ENCODE measurements at regions not wholly inside any gene's neighbourhood (a gene's known extent, or its start where the extent isn't known, plus 50 kb on each side); places are given as distances from the start of the nearest gene placed in this dataset.
A peak's percentile ranks its signal among the peaks of the same experiment; 100 is the strongest.

GRCh38 chr1:229079016-229079595 lies 191.8 kb upstream of the RAB4A start:
- no peak overlapping the region for H3K4me3 ChIP-seq (ENCODE audit: low read length)
- peaks cover 4% of the 10 kb centered on the region for H3K4me1 ChIP-seq (ENCODE audit: control insufficient read depth, insufficient read depth, low read length)
- H3K9me3 ChIP-seq (ENCODE audit: control insufficient read depth, low read length), result peaks cover 38% of the 10 kb centered on the region
- DNase-seq (ENCODE audit: low read depth), result no peak
- peaks cover 6% of the 10 kb centered on the region for H3K27me3 ChIP-seq (replicated peaks; ENCODE audit: control insufficient read depth, insufficient read depth, low read length)
- no peak overlapping the region for H3K9ac ChIP-seq (ENCODE audit: low read length)
- H3K36me3 ChIP-seq (ENCODE audit: control insufficient read depth, insufficient read depth, low read length, severe bottlenecking), result no peaks in the 10 kb centered on the region

- H3K9ac ChIP-seq (ENCODE audit: low read length), result no peak overlapping the region
- peaks cover 11% of the 10 kb centered on the region for H3K4me1 ChIP-seq (ENCODE audit: control insufficient read depth, insufficient read depth, low read length)
- no peaks in the 10 kb centered on the region for H3K36me3 ChIP-seq (ENCODE audit: control insufficient read depth, insufficient read depth, low read length, severe bottlenecking)
- peaks cover 46% of the 10 kb centered on the region for H3K9me3 ChIP-seq (ENCODE audit: control insufficient read depth, low read length)
- H3K4me3 ChIP-seq (ENCODE audit: low read length), result no peak overlapping the region
- no peak for DNase-seq (ENCODE audit: low read depth)
- H3K27me3 ChIP-seq (replicated peaks; ENCODE audit: control insufficient read depth, insufficient read depth, low read length), result peaks cover 6% of the 10 kb centered on the region
Measured at GRCh38 chr1:229080361-229080760, 190.6 kb upstream of the RAB4A start.

- Histone ChIP-seq H3K9ac (ENCODE audit: low read length) (peak overlapping the region; percentile 31), H3K4me1 (ENCODE audit: control insufficient read depth, insufficient read depth, low read length) (peaks cover 32% of the 10 kb centered on the region), H3K36me3 (ENCODE audit: control insufficient read depth, insufficient read depth, low read length, severe bottlenecking) (no peaks in the 10 kb centered on the region)
Measured at GRCh38 chr1:229085291-229085690, 185.6 kb upstream of the RAB4A start.

GRCh38 chr1:229086091-229086490 lies 184.8 kb upstream of the RAB4A start:
- Histone ChIP-seq H3K9me3 (ENCODE audit: control insufficient read depth, low read length) (peaks cover 34% of the 10 kb centered on the region), H3K4me1 (ENCODE audit: control insufficient read depth, insufficient read depth, low read length) (peaks cover 32% of the 10 kb centered on the region), H3K4me3 (ENCODE audit: low read length) (no peak overlapping the region), H3K36me3 (ENCODE audit: control insufficient read depth, insufficient read depth, low read length, severe bottlenecking) (no peaks in the 10 kb centered on the region), H3K9ac (ENCODE audit: low read length) (peak overlapping the region; percentile 31), H3K27me3 (replicated peaks; ENCODE audit: control insufficient read depth, insufficient read depth, low read length) (peaks cover 2% of the 10 kb centered on the region)
- DNase-seq (ENCODE audit: low read depth), result no peak

More at GRCh38 chr1:229085291-229085690, 185.6 kb upstream of the RAB4A start:
- peak overlapping the region; percentile 22 for H3K4me3 ChIP-seq (ENCODE audit: low read length)
- H3K9me3 ChIP-seq (ENCODE audit: control insufficient read depth, low read length), result peaks cover 42% of the 10 kb centered on the region
- DNase-seq (ENCODE audit: low read depth), result no peak
- peaks cover 6% of the 10 kb centered on the region for H3K27me3 ChIP-seq (replicated peaks; ENCODE audit: control insufficient read depth, insufficient read depth, low read length)

- Histone ChIP-seq H3K27me3 (replicated peaks; ENCODE audit: control insufficient read depth, insufficient read depth, low read length) (peaks cover 4% of the 10 kb centered on the region), H3K4me1 (ENCODE audit: control insufficient read depth, insufficient read depth, low read length) (peaks cover 32% of the 10 kb centered on the region)
- no peak for DNase-seq (ENCODE audit: low read depth)
Measured at GRCh38 chr1:229086686-229087085, 184.2 kb upstream of the RAB4A start.

GRCh38 chr1:229087339-229087738 lies 183.6 kb upstream of the RAB4A start:
- no peak overlapping the region for H3K9ac ChIP-seq (ENCODE audit: low read length)
- no peak for DNase-seq (ENCODE audit: low read depth)
- H3K4me1 ChIP-seq (ENCODE audit: control insufficient read depth, insufficient read depth, low read length), result peaks cover 32% of the 10 kb centered on the region
- H3K4me3 ChIP-seq (ENCODE audit: low read length), result no peak overlapping the region
- H3K27me3 ChIP-seq (replicated peaks; ENCODE audit: control insufficient read depth, insufficient read depth, low read length), result peaks cover 7% of the 10 kb centered on the region
- peaks cover 26% of the 10 kb centered on the region for H3K9me3 ChIP-seq (ENCODE audit: control insufficient read depth, low read length)
- H3K36me3 ChIP-seq (ENCODE audit: control insufficient read depth, insufficient read depth, low read length, severe bottlenecking), result no peaks in the 10 kb centered on the region

More at GRCh38 chr1:229086686-229087085, 184.2 kb upstream of the RAB4A start:
- H3K4me3 ChIP-seq (ENCODE audit: low read length), result no peak overlapping the region
- no peaks in the 10 kb centered on the region for H3K36me3 ChIP-seq (ENCODE audit: control insufficient read depth, insufficient read depth, low read length, severe bottlenecking)
- H3K9me3 ChIP-seq (ENCODE audit: control insufficient read depth, low read length), result peaks cover 32% of the 10 kb centered on the region
- peak overlapping the region; percentile 30 for H3K9ac ChIP-seq (ENCODE audit: low read length)

GRCh38 chr1:229087906-229088305 lies 183.0 kb upstream of the RAB4A start:
- H3K27me3 ChIP-seq (replicated peaks; ENCODE audit: control insufficient read depth, insufficient read depth, low read length), result peaks cover 9% of the 10 kb centered on the region
- peaks cover 32% of the 10 kb centered on the region for H3K4me1 ChIP-seq (ENCODE audit: control insufficient read depth, insufficient read depth, low read length)
- no peak overlapping the region for H3K4me3 ChIP-seq (ENCODE audit: low read length)
- no peaks in the 10 kb centered on the region for H3K36me3 ChIP-seq (ENCODE audit: control insufficient read depth, insufficient read depth, low read length, severe bottlenecking)
- peaks cover 20% of the 10 kb centered on the region for H3K9me3 ChIP-seq (ENCODE audit: control insufficient read depth, low read length)
- no peak overlapping the region for H3K9ac ChIP-seq (ENCODE audit: low read length)
- no peak for DNase-seq (ENCODE audit: low read depth)

- Histone ChIP-seq H3K27me3 (replicated peaks; ENCODE audit: control insufficient read depth, insufficient read depth, low read length) (peaks cover 17% of the 10 kb centered on the region), H3K9ac (ENCODE audit: low read length) (no peak overlapping the region), H3K9me3 (ENCODE audit: control insufficient read depth, low read length) (peaks cover 12% of the 10 kb centered on the region), H3K4me1 (ENCODE audit: control insufficient read depth, insufficient read depth, low read length) (peaks cover 32% of the 10 kb centered on the region), H3K4me3 (ENCODE audit: low read length) (no peak overlapping the region), H3K36me3 (ENCODE audit: control insufficient read depth, insufficient read depth, low read length, severe bottlenecking) (no peaks in the 10 kb centered on the region)
- no peak for DNase-seq (ENCODE audit: low read depth)
Measured at GRCh38 chr1:229088711-229089110, 182.2 kb upstream of the RAB4A start.

- Histone ChIP-seq H3K9me3 (ENCODE audit: control insufficient read depth, low read length) (peaks cover 2% of the 10 kb centered on the region), H3K4me3 (ENCODE audit: low read length) (no peak overlapping the region), H3K27me3 (replicated peaks; ENCODE audit: control insufficient read depth, insufficient read depth, low read length) (peaks cover 18% of the 10 kb centered on the region), H3K4me1 (ENCODE audit: control insufficient read depth, insufficient read depth, low read length) (peaks cover 34% of the 10 kb centered on the region), H3K9ac (ENCODE audit: low read length) (no peak overlapping the region), H3K36me3 (ENCODE audit: control insufficient read depth, insufficient read depth, low read length, severe bottlenecking) (no peaks in the 10 kb centered on the region)
- no peak for DNase-seq (ENCODE audit: low read depth)
Measured at GRCh38 chr1:229089586-229090208, 181.2 kb upstream of the RAB4A start.

- Histone ChIP-seq H3K4me3 (ENCODE audit: low read length) (no peak overlapping the region), H3K4me1 (ENCODE audit: control insufficient read depth, insufficient read depth, low read length) (peaks cover 20% of the 10 kb centered on the region), H3K9me3 (ENCODE audit: control insufficient read depth, low read length) (no peaks in the 10 kb centered on the region), H3K9ac (ENCODE audit: low read length) (no peak overlapping the region), H3K27me3 (replicated peaks; ENCODE audit: control insufficient read depth, insufficient read depth, low read length) (peaks cover 25% of the 10 kb centered on the region), H3K36me3 (ENCODE audit: control insufficient read depth, insufficient read depth, low read length, severe bottlenecking) (no peaks in the 10 kb centered on the region)
- no peak for DNase-seq (ENCODE audit: low read depth)
Measured at GRCh38 chr1:229091721-229092136, 179.2 kb upstream of the RAB4A start.

GRCh38 chr1:229092377-229093237 lies 178.3 kb upstream of the RAB4A start:
- no peak for DNase-seq (ENCODE audit: low read depth)
- H3K9me3 ChIP-seq (ENCODE audit: control insufficient read depth, low read length), result no peaks in the 10 kb centered on the region
- no peak overlapping the region for H3K4me3 ChIP-seq (ENCODE audit: low read length)
- peaks cover 34% of the 10 kb centered on the region for H3K27me3 ChIP-seq (replicated peaks; ENCODE audit: control insufficient read depth, insufficient read depth, low read length)
- H3K9ac ChIP-seq (ENCODE audit: low read length), result no peak overlapping the region
- no peaks in the 10 kb centered on the region for H3K36me3 ChIP-seq (ENCODE audit: control insufficient read depth, insufficient read depth, low read length, severe bottlenecking)
- H3K4me1 ChIP-seq (ENCODE audit: control insufficient read depth, insufficient read depth, low read length), result peaks cover 11% of the 10 kb centered on the region
